Prostate gland (tissue), 2 donors: ENCODE measurements at regions not wholly inside any gene's neighbourhood (a gene's known extent, or its start where the extent isn't known, plus 50 kb on each side); places are given as distances from the start of the nearest gene placed in this dataset.

ENCODE experiments used
- DNase-seq: peaks from one replicate; pipeline ENCODE4 v3.0.0-alpha.2; 2019; ENCODE audit warnings: low spot score
- H3K27ac ChIP-seq, 2 donors: fragments of 200-600 bp; sonication (generic); 2 replicates each; pipeline ENCODE4 v1.5.1; 2017 to 2019
- H3K27me3 ChIP-seq: fragments of 200-600 bp; sonication (generic); replicated peaks from 2 replicates; pipeline ENCODE4 v1.5.1; 2019; ENCODE audit not compliant: insufficient read depth
- H3K36me3 ChIP-seq, 2 donors: fragments of 200-600 bp; sonication (generic); 1 replicate in 1 of 2; 2 replicates in 1 of 2; pipeline versions ENCODE4 v1.5.1 to v1.8.1; 2017 to 2019
- H3K4me1 ChIP-seq: fragments of 200-600 bp; sonication (generic); replicated peaks from 2 replicates; pipeline ENCODE4 v1.5.1; 2019
- H3K4me3 ChIP-seq, 2 donors: fragments of 200-600 bp; sonication (generic); 2 replicates each; pipeline ENCODE4 v1.5.1; 2017 to 2019
- H3K9me3 ChIP-seq: fragments of 200-600 bp; sonication (generic); 2 replicates; pipeline ENCODE4 v1.5.1; 2017
- POLR2A ChIP-seq: fragments of 450-650 bp; IDR thresholded peaks from one replicate; pipeline ENCODE4 v1.6.1; 2016; ENCODE audit warnings: antibody characterized with exemption, mild to moderate bottlenecking
- POLR2AphosphoS5 ChIP-seq: sonication (generic); formaldehyde crosslinking; IDR thresholded peaks from one replicate; pipeline ENCODE4 v1.6.1; 2017; ENCODE audit warnings: antibody characterized with exemption
- WGBS: methylation state at CpG from one replicate; pipeline ENCODE4 v1.1.5; 2018; 5-methylcytosine and 5-hydroxymethylcytosine counted together
- intact Hi-C: fragments of 100-400 bp; cut with DNase I; formaldehyde crosslinking; loops from one replicate; pipeline ENCODE4 v1.14.2; 2022
- TF ChIP-seq, protein P1 (sequence below), 4 experiments: fragments of 200-600 bp in 2 of 4; fragments of 450-650 bp in 2 of 4; sonication (generic) in 2 of 4; IDR thresholded peaks; 1 replicate in 3 of 4; 2 replicates in 1 of 4; pipeline ENCODE4 v1.5.1; 2016 to 2019; ENCODE audit warnings: antibody characterized with exemption in 4 of 4, mild to moderate bottlenecking in 2 of 4, moderate library complexity in 2 of 4

- H3K4me3 ChIP-seq, result no peak overlapping the region
- WGBS, result 66% methylated on average over 3 of the region's 3 CpGs
- intact Hi-C loops, result no loop called here
- no peak overlapping the region for H3K27ac ChIP-seq
- H3K36me3 ChIP-seq, result no peaks in the 10 kb centered on the region
- no peak for DNase-seq
- TF ChIP-seq, protein P1, sequence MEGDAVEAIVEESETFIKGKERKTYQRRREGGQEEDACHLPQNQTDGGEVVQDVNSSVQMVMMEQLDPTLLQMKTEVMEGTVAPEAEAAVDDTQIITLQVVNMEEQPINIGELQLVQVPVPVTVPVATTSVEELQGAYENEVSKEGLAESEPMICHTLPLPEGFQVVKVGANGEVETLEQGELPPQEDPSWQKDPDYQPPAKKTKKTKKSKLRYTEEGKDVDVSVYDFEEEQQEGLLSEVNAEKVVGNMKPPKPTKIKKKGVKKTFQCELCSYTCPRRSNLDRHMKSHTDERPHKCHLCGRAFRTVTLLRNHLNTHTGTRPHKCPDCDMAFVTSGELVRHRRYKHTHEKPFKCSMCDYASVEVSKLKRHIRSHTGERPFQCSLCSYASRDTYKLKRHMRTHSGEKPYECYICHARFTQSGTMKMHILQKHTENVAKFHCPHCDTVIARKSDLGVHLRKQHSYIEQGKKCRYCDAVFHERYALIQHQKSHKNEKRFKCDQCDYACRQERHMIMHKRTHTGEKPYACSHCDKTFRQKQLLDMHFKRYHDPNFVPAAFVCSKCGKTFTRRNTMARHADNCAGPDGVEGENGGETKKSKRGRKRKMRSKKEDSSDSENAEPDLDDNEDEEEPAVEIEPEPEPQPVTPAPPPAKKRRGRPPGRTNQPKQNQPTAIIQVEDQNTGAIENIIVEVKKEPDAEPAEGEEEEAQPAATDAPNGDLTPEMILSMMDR (IDR thresholded peaks at IDR 0.05), result no peak
- TF ChIP-seq POLR2A (no peak), POLR2AphosphoS5 (no peak)
- H3K4me1 ChIP-seq, result no peaks in the 10 kb centered on the region
- no peaks in the 10 kb centered on the region for H3K27me3 ChIP-seq
- H3K9me3 ChIP-seq, result no peaks in the 10 kb centered on the region
These were observed 962.1 kb downstream of the KCNMA1 start for GRCh38 chr10:76675561-76675950.

DNA sequence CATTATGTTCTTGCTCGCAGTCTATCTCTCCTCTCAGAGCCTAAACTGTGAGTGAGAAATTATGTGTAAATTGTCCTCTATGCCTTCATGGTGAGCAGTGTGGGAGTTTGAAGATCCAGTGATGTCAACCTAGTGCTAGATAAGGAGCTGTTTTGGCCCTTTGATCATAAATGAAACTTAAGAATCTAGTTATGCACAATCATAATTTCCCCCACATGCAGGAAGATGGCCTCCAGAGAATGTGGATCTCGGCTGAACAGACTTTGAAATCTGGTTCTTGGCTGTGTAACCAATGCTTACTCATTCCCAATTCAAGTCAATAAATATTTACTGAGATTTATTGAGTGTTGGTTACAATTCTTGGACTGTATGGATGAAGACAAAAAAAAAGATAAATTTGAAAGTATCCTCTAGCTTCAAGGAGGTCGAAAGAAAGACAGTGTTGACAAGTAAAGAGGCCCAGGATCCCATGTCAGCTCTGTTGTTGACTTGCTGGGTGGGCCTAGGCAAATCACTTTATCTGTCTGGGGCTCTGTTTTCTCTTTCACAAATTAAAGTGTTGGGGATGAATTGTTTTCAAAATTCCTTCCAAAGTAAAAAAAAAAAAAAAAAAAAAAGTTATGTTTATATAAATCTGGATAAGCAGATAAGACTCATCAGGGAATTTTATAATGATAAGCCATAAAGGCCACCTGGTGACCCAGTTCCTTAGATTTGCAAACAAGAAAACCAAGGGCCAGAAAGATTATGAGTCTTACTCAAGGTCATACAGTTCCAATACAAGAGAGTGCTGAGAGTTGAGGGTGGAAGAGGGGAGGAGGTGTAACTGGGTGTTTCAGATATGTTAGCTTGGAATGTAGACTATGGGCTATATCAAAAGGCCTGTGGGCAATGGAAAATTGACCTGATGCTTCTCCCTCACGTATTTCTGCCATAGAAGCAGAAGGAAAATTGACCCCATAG is 969.9 kb downstream of the KCNMA1 start:
- DNase-seq, result no peak
- WGBS, result 60% methylated on average over 4 of the region's 4 CpGs
- TF ChIP-seq, protein P1 (IDR thresholded peaks at IDR 0.05), result no peak
- TF ChIP-seq POLR2A (no peak), POLR2AphosphoS5 (no peak)

DNA sequence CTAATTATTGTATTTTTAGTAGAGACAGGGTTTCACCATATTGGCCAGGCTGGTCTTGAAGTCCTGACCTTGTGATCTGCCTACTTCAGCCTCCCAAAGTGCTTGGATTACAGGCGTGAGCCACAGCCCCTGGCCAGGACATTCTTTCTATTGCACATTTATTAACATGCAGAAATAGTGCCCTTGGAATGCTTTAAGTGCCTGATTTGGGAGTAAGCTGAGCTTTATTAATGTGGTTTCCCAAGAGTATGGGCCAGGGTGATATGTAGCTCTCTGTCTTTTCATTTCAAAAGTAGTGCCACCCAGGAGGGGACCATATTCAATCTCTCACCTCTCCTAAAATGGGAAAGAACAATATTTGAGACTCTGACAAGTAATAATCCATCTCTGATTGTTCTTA is 970.7 kb downstream of the KCNMA1 start:
- TF ChIP-seq, protein P1 (IDR thresholded peaks at IDR 0.05), result no peak
- TF ChIP-seq POLR2AphosphoS5 (no peak), POLR2A (no peak)
- intact Hi-C loops, result no loop called here
- H3K27me3 ChIP-seq, result no peaks in the 10 kb centered on the region
- 71% methylated on average over 1 of the region's 1 CpG for WGBS
- H3K4me3 ChIP-seq, result no peak overlapping the region
- no peaks in the 10 kb centered on the region for H3K9me3 ChIP-seq
- H3K27ac ChIP-seq, result no peak overlapping the region
- DNase-seq, result no peak
- no peaks in the 10 kb centered on the region for H3K4me1 ChIP-seq
- no peaks in the 10 kb centered on the region for H3K36me3 ChIP-seq

More for the DNA sequence above, 969.9 kb downstream of the KCNMA1 start:
- no peaks in the 10 kb centered on the region for H3K9me3 ChIP-seq
- H3K4me3 ChIP-seq, result no peak overlapping the region
- H3K4me1 ChIP-seq, result no peaks in the 10 kb centered on the region
- no peak overlapping the region for H3K27ac ChIP-seq
- H3K36me3 ChIP-seq, result no peaks in the 10 kb centered on the region
- intact Hi-C loops, result no loop called here
- H3K27me3 ChIP-seq, result no peaks in the 10 kb centered on the region

GRCh38 chr10:76665029-76665428 is 972.6 kb downstream of the KCNMA1 start:
- TF ChIP-seq POLR2A (no peak), POLR2AphosphoS5 (no peak)
- TF ChIP-seq, protein P1 (IDR thresholded peaks at IDR 0.05), result no peak
- Histone ChIP-seq H3K4me3 (no peak overlapping the region), H3K4me1 (no peaks in the 10 kb centered on the region), H3K27ac (no peak overlapping the region), H3K36me3 (no peaks in the 10 kb centered on the region), H3K27me3 (no peaks in the 10 kb centered on the region), H3K9me3 (no peaks in the 10 kb centered on the region)
- intact Hi-C loops, result no loop called here
- no peak for DNase-seq
- WGBS, result 92% methylated on average over 4 of the region's 4 CpGs
